ENCODE measurements at regions not wholly inside any gene's neighbourhood (a gene's known extent, or its start where the extent isn't known, plus 50 kb on each side); places are given as distances from the start of the nearest gene placed in this dataset.

DNA sequence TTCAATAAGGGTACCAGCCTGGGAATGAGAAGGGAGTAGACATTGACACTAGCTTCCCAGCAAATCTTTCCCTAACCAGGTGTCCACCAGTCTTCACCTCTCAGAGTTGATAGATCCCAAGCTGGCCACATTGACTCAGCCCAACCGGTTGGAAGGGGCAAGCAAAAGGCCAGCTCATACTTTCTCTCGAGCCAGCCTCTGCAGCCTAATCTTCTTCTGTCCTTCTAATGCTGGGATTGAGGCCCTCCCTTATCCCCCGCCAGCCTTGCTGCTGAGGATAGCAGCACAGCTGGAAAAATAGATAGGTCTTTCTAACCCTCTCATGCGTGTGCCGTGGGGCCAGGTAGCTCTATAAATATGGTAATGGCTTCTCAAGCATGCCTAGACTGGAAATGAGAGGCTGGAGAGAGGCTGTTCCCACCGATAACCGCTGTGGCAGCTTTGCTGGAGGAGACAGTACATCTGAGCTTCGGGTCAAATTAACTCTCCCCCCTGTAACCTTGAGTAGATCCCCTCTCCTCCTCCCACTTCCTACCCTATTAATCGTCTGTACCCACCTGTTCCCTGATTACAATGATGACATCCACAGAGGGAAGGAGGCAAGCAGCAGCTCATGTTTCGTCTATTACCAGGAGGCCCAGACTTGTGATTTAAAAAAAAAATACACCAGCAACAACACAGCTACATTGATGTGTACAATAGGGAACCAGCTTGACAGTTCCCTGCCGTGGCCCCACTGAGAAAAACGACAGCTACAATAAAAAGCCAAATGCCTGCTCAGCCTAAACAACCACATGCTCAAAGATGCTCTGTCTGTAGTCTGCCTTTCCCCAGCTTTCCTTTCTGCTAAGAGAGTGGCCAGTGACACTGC, 219.9 kb upstream of the BRINP1 start:
- H3K9me3 ChIP-seq: no peaks in the 10 kb centered on the region
- 34% methylated on average over 12 of the region's 12 CpGs for WGBS
- H3K27me3 ChIP-seq (replicated peaks; ENCODE audit: insufficient read depth): no peaks in the 10 kb centered on the region
- no peaks in the 10 kb centered on the region for H3K4me1 ChIP-seq (replicated peaks)
- no peaks in the 10 kb centered on the region for H3K36me3 ChIP-seq
- H3K27ac ChIP-seq: no peak overlapping the region
- no peak for DNase-seq (ENCODE audit: low spot score)
- intact Hi-C loops (cut with DNase I): no loop called here
- TF ChIP-seq, protein P1, sequence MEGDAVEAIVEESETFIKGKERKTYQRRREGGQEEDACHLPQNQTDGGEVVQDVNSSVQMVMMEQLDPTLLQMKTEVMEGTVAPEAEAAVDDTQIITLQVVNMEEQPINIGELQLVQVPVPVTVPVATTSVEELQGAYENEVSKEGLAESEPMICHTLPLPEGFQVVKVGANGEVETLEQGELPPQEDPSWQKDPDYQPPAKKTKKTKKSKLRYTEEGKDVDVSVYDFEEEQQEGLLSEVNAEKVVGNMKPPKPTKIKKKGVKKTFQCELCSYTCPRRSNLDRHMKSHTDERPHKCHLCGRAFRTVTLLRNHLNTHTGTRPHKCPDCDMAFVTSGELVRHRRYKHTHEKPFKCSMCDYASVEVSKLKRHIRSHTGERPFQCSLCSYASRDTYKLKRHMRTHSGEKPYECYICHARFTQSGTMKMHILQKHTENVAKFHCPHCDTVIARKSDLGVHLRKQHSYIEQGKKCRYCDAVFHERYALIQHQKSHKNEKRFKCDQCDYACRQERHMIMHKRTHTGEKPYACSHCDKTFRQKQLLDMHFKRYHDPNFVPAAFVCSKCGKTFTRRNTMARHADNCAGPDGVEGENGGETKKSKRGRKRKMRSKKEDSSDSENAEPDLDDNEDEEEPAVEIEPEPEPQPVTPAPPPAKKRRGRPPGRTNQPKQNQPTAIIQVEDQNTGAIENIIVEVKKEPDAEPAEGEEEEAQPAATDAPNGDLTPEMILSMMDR (IDR thresholded peaks at IDR 0.05): no peak
- TF ChIP-seq POLR2A (IDR thresholded peaks at IDR 0.05) (no peak), POLR2AphosphoS5 (IDR thresholded peaks at IDR 0.05) (no peak)
- H3K4me3 ChIP-seq: no peak overlapping the region

DNA sequence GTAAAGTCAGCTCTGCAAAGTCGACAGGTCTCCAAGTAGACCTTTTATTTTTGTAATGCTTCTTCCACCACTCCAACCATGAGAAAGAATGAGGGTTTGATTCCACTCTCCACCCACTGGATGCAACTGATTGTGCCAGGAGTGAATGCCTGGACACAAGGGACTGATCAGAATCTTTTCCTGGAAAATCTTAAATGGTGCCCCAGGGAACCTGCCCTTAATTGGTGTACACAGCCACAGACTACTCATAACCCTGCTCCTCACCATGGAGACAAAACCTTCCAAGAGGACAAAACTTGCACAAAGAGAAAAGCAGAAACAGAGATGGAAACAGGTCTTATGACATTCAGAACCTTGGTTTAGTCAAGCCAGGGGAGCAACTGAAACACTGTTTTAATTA, 208.6 kb upstream of the BRINP1 start:
- Histone ChIP-seq H3K27me3 (replicated peaks; ENCODE audit: insufficient read depth) (no peaks in the 10 kb centered on the region), H3K36me3 (no peaks in the 10 kb centered on the region), H3K4me1 (replicated peaks) (no peaks in the 10 kb centered on the region), H3K9me3 (no peaks in the 10 kb centered on the region), H3K27ac (no peak overlapping the region), H3K4me3 (no peak overlapping the region)
- TF ChIP-seq POLR2A (IDR thresholded peaks at IDR 0.05) (no peak), POLR2AphosphoS5 (IDR thresholded peaks at IDR 0.05) (no peak)
- TF ChIP-seq, protein P1 (IDR thresholded peaks at IDR 0.05): no peak
- intact Hi-C loops (cut with DNase I): no loop called here
- DNase-seq (ENCODE audit: low spot score): no peak
- 71% methylated on average over 1 of the region's 1 CpG for WGBS

GRCh38 chr9:119559986-119560385, 190.8 kb upstream of the BRINP1 start:
- Histone ChIP-seq H3K9me3 (no peaks in the 10 kb centered on the region), H3K36me3 (no peaks in the 10 kb centered on the region), H3K27me3 (replicated peaks; ENCODE audit: insufficient read depth) (no peaks in the 10 kb centered on the region), H3K4me3 (no peak overlapping the region), H3K27ac (no peak overlapping the region), H3K4me1 (replicated peaks) (peaks cover 5% of the 10 kb centered on the region)
- intact Hi-C loops (cut with DNase I): loop anchor here (5.0 to 10.0 kb wide), 3 partner anchors 265 to 917 kb away; no protein-coding TSS in a partner anchor
- TF ChIP-seq POLR2A (IDR thresholded peaks at IDR 0.05): no peak
- no peak for TF ChIP-seq POLR2AphosphoS5 (IDR thresholded peaks at IDR 0.05)
- TF ChIP-seq, protein P1 (IDR thresholded peaks at IDR 0.05): no peak
- no peak for DNase-seq (ENCODE audit: low spot score)
- WGBS: 16% methylated on average over 5 of the region's 5 CpGs

GRCh38 chr9:119559056-119559455, 189.8 kb upstream of the BRINP1 start:
- no peaks in the 10 kb centered on the region for H3K36me3 ChIP-seq
- no peaks in the 10 kb centered on the region for H3K9me3 ChIP-seq
- H3K4me1 ChIP-seq (replicated peaks): peaks cover 5% of the 10 kb centered on the region
- H3K4me3 ChIP-seq: no peak overlapping the region
- intact Hi-C loops (cut with DNase I): loop anchor here (5.0 to 10.0 kb wide), 3 partner anchors 266 to 918 kb away; no protein-coding TSS in a partner anchor
- H3K27ac ChIP-seq: no peak overlapping the region
- TF ChIP-seq, protein P1 (IDR thresholded peaks at IDR 0.05): no peak
- no peak for TF ChIP-seq POLR2AphosphoS5 (IDR thresholded peaks at IDR 0.05)
- no peak for TF ChIP-seq POLR2A (IDR thresholded peaks at IDR 0.05)
- DNase-seq (ENCODE audit: low spot score): no peak
- H3K27me3 ChIP-seq (replicated peaks; ENCODE audit: insufficient read depth): no peaks in the 10 kb centered on the region
